Left lung (tissue), 4 donors: ENCODE measurements at regions not wholly inside any gene's neighbourhood (a gene's known extent, or its start where the extent isn't known, plus 50 kb on each side); places are given as distances from the start of the nearest gene placed in this dataset.

ENCODE experiments used
- ATAC-seq: fragments of 200-7000 bp; cut with Tn5 transposase; one replicate; pipeline ENCODE4 v1.9.1; 2020; ENCODE audit warnings: moderate library complexity
- DNase-seq, 4 donors: peaks; one replicate each; pipeline ENCODE4 v3.0.0-alpha.2; 2013 to 2020
- H3K27ac ChIP-seq, 2 donors: fragments of 200-600 bp; sonication (generic) in 1 of 2; one replicate each; pipeline versions ENCODE4 v1.5.0 to v1.8.0; 2020 to 2021
- H3K27me3 ChIP-seq, 2 donors: fragments of 200-600 bp; sonication (generic) in 1 of 2; one replicate each; pipeline versions ENCODE4 v1.5.0 to v1.8.0; 2020 to 2021
- H3K36me3 ChIP-seq, 2 donors: fragments of 200-600 bp; sonication (generic) in 1 of 2; one replicate each; pipeline versions ENCODE4 v1.5.0 to v1.8.0; 2020 to 2021
- H3K4me1 ChIP-seq, 2 donors: fragments of 200-600 bp; one replicate each; pipeline ENCODE4 v1.8.0; 2021
- H3K4me3 ChIP-seq, 2 donors: fragments of 200-600 bp; sonication (generic) in 1 of 2; one replicate each; pipeline versions ENCODE4 v1.5.0 to v1.8.0; 2020 to 2021; ENCODE audit warnings: mild to moderate bottlenecking in 1 of 2
- H3K9me3 ChIP-seq, 2 donors: fragments of 200-600 bp; sonication (generic) in 1 of 2; one replicate each; pipeline versions ENCODE4 v1.5.0 to v1.8.0; 2020 to 2021
- CTCF ChIP-seq, 2 donors: fragments of 200-600 bp; sonication (generic) in 1 of 2; IDR thresholded peaks; one replicate each; pipeline versions ENCODE4 v1.5.0 to v1.8.0; 2021; ENCODE audit warnings: antibody characterized with exemption in 2 of 2
- intact Hi-C, 2 donors: fragments of 100-400 bp; cut with DNase I; formaldehyde crosslinking; loops; one replicate each; pipeline versions ENCODE4 v1.11.2 to v1.14.2; 2022
- donor health status: DM: no; HTN: yes; CAD: no.
- donor health status: DM: no; HTN: no; CAD: no.

GRCh38 chrX:37904833-37905232 lies 57.5 kb upstream of the DYNLT3 start:
- ATAC-seq (no peak), DNase-seq (no peak)
- peaks cover 20 to 37% of the 10 kb centered on the region in 2 donors for H3K27me3 ChIP-seq
- no peaks in the 10 kb centered on the region for H3K4me1 ChIP-seq
- H3K27ac ChIP-seq, result no peak overlapping the region
- no peaks in the 10 kb centered on the region for H3K36me3 ChIP-seq
- H3K4me3 ChIP-seq, result no peak overlapping the region
- H3K9me3 ChIP-seq, result no peaks in the 10 kb centered on the region
- TF ChIP-seq CTCF (IDR thresholded peaks at IDR 0.05), result no peak
- intact Hi-C loops, result no loop called here

- ATAC-seq, result no peak
- no peaks in the 10 kb centered on the region for H3K9me3 ChIP-seq
- no peaks in the 10 kb centered on the region for H3K36me3 ChIP-seq
- no peak for TF ChIP-seq CTCF (IDR thresholded peaks at IDR 0.05)
- peak in 3 of 4 donors; percentile 22 to 51 (median 30) for DNase-seq
- no peak overlapping the region for H3K27ac ChIP-seq
- no peaks in the 10 kb centered on the region for H3K4me1 ChIP-seq
- intact Hi-C loops, result no loop called here
- peaks cover 20 to 37% of the 10 kb centered on the region in 2 donors for H3K27me3 ChIP-seq
- H3K4me3 ChIP-seq, result no peak overlapping the region
Measured at GRCh38 chrX:37905436-37906147, 58.2 kb upstream of the DYNLT3 start.

GRCh38 chrX:37906357-37906756 lies 59.0 kb upstream of the DYNLT3 start:
- Histone ChIP-seq H3K9me3 (no peaks in the 10 kb centered on the region), H3K27me3 (peaks cover 20 to 37% of the 10 kb centered on the region in 2 donors), H3K27ac (no peak overlapping the region), H3K4me3 (no peak overlapping the region), H3K36me3 (no peaks in the 10 kb centered on the region), H3K4me1 (no peaks in the 10 kb centered on the region)
- no peak for DNase-seq
- TF ChIP-seq CTCF (IDR thresholded peaks at IDR 0.05), result no peak
- intact Hi-C loops, result no loop called here
- ATAC-seq, result no peak

- ATAC-seq (no peak), DNase-seq (no peak)
- Histone ChIP-seq H3K9me3 (no peaks in the 10 kb centered on the region), H3K4me3 (no peak overlapping the region), H3K27me3 (peaks cover 20 to 33% of the 10 kb centered on the region in 2 donors), H3K4me1 (no peaks in the 10 kb centered on the region), H3K27ac (no peak overlapping the region), H3K36me3 (no peaks in the 10 kb centered on the region)
- intact Hi-C loops, result no loop called here
- TF ChIP-seq CTCF (IDR thresholded peaks at IDR 0.05), result no peak
Measured at GRCh38 chrX:37910186-37910585, 62.8 kb upstream of the DYNLT3 start.

- Histone ChIP-seq H3K9me3 (no peaks in the 10 kb centered on the region), H3K27ac (no peak overlapping the region), H3K4me3 (no peak overlapping the region), H3K4me1 (no peaks in the 10 kb centered on the region), H3K27me3 (peaks cover 5 to 12% of the 10 kb centered on the region in 2 donors), H3K36me3 (no peaks in the 10 kb centered on the region)
- intact Hi-C loops, result no loop called here
- no peak for ATAC-seq
- DNase-seq, result no peak
- no peak for TF ChIP-seq CTCF (IDR thresholded peaks at IDR 0.05)
Measured at GRCh38 chrX:37912304-37912703, 64.9 kb upstream of the DYNLT3 start.
